HCT116 (cell line): ENCODE measurements at regions not wholly inside any gene's neighbourhood (a gene's known extent, or its start where the extent isn't known, plus 50 kb on each side); places are given as distances from the start of the nearest gene placed in this dataset.

Experiments used
- EZH2phosphoT487 ChIP-seq: fragments of 200-600 bp; IDR thresholded peaks from 2 replicates; pipeline ENCODE4 v1.6.1; 2018; ENCODE audit warnings: antibody characterized with exemption, borderline replicate concordance
- POLR2AphosphoS5 ChIP-seq: IDR thresholded peaks from 2 replicates; pipeline ENCODE4 v1.6.1; 2011; ENCODE audit warnings: mild to moderate bottlenecking, low read depth, low read length, moderate library complexity
- TCF7L2 ChIP-seq: IDR thresholded peaks from 2 replicates; pipeline ENCODE4 v1.7.0; 2011; ENCODE audit warnings: borderline replicate concordance, inconsistent platforms; ENCODE audit not compliant: insufficient read depth, insufficient read length; ENCODE audit errors: extremely low read depth
- ZNF274 ChIP-seq: fragments of 200-500 bp; sonication (Bioruptor generic); IDR thresholded peaks from 2 replicates; pipeline ENCODE4 v1.6.1; 2014; ENCODE audit warnings: mild to moderate bottlenecking, low read depth, low read length, inconsistent platforms
- TF ChIP-seq, protein P1 (sequence below), 3 experiments: fragments of 200-600 bp in 1 of 3; sonication (generic) in 1 of 3; IDR thresholded peaks in 2 of 3; conservative IDR thresholded peaks in 1 of 3; 2 replicates each; pipeline ENCODE4 v1.5.1; 2012 to 2017; ENCODE audit warnings: low read depth in 2 of 3, low read length in 2 of 3, antibody characterized with exemption in 1 of 3, borderline replicate concordance in 1 of 3, control low read depth in 1 of 3, mild to moderate bottlenecking in 1 of 3, mixed read lengths in 1 of 3, mixed run types in 1 of 3, moderate library complexity in 1 of 3; ENCODE audit not compliant: insufficient read depth in 1 of 3

DNA sequence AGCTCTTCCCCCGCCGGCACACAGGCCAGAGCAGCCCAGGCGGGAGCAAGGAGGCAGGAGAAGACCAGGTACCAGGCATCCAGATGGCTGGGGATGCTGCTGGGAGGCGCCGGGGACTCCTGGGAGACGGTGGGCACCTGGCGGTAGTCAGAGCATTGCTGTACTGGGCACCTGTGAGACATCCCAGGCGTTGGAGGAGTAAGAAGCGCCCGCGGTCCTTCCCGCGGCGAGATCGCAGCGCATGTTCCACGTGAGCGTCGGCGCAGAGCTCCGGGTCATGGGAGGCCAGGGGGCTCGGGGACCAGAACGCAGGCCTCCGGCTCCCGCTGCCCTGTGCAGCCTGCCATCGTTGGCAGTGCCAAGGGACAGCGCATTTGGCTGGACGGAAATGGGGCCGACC lies 293.7 kb upstream of the CDYL start:
- TF ChIP-seq, protein P1, sequence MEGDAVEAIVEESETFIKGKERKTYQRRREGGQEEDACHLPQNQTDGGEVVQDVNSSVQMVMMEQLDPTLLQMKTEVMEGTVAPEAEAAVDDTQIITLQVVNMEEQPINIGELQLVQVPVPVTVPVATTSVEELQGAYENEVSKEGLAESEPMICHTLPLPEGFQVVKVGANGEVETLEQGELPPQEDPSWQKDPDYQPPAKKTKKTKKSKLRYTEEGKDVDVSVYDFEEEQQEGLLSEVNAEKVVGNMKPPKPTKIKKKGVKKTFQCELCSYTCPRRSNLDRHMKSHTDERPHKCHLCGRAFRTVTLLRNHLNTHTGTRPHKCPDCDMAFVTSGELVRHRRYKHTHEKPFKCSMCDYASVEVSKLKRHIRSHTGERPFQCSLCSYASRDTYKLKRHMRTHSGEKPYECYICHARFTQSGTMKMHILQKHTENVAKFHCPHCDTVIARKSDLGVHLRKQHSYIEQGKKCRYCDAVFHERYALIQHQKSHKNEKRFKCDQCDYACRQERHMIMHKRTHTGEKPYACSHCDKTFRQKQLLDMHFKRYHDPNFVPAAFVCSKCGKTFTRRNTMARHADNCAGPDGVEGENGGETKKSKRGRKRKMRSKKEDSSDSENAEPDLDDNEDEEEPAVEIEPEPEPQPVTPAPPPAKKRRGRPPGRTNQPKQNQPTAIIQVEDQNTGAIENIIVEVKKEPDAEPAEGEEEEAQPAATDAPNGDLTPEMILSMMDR (IDR thresholded peaks at IDR 0.05 in 2 of 3, conservative IDR thresholded peaks at IDR 0.05 in 1 of 3; ENCODE audit: borderline replicate concordance in 1 of 3, insufficient read depth in 1 of 3, low read depth in 2 of 3, low read length in 2 of 3) = no peak
- no peak for TF ChIP-seq TCF7L2
- TF ChIP-seq POLR2AphosphoS5 = no peak
- no peak for TF ChIP-seq ZNF274
- TF ChIP-seq EZH2phosphoT487 = no peak
